Kidney (tissue), 13 donors: ENCODE measurements at regions not wholly inside any gene's neighbourhood (a gene's known extent, or its start where the extent isn't known, plus 50 kb on each side); places are given as distances from the start of the nearest gene placed in this dataset.
A peak's percentile ranks its signal among the peaks of the same experiment; 100 is the strongest.
"Not testable (repeated sequence)": the region's sequence is repeated elsewhere in the genome, so short reads cannot be mapped to it uniquely, and the experiment has no call there.

Source experiments
- DNase-seq, 5 donors: peaks; one replicate each; pipeline ENCODE4 v3.0.0-alpha.2; 2013 to 2020
- FAIRE-seq: peaks from 2 replicates; lab custom pipeline; 2012; peaks lifted over from hg19 to GRCh38; lab: Jason Lieb, UNC
- H3K27ac ChIP-seq, 2 donors: one replicate each; pipeline ENCODE4 v1.7.0; 2013; ENCODE audit warnings: low read depth in 2 of 2, low read length in 2 of 2, inconsistent platforms in 1 of 2
- H3K27me3 ChIP-seq: one replicate; pipeline ENCODE4 v1.7.1; 2013; ENCODE audit warnings: low read length, inconsistent platforms; ENCODE audit not compliant: control insufficient read depth, insufficient read depth
- H3K36me3 ChIP-seq, 3 donors: one replicate each; pipeline versions ENCODE4 v1.7.0 to v1.7.1; 2013; ENCODE audit warnings: low read length in 3 of 3, control low read depth in 1 of 3, inconsistent platforms in 1 of 3; ENCODE audit not compliant: insufficient read depth in 3 of 3, control insufficient read depth in 2 of 3
- H3K4me1 ChIP-seq, 3 donors: one replicate each; pipeline versions ENCODE4 v1.7.0 to v1.7.1; 2013; ENCODE audit warnings: low read length in 3 of 3, inconsistent platforms in 1 of 3, low read depth in 1 of 3; ENCODE audit not compliant: control insufficient read depth in 2 of 3, insufficient read depth in 2 of 3
- H3K4me3 ChIP-seq, 3 donors: one replicate each; pipeline versions ENCODE4 v1.7.0 to v1.8.1; 2013; ENCODE audit warnings: low read length in 3 of 3, control low read depth in 1 of 3, inconsistent platforms in 1 of 3
- H3K9ac ChIP-seq, 3 donors: one replicate each; pipeline versions ENCODE4 v1.7.0 to v1.7.1; 2013; ENCODE audit warnings: low read length in 3 of 3, control low read depth in 1 of 3, inconsistent platforms in 1 of 3
- H3K9me3 ChIP-seq, 3 donors: one replicate each; pipeline versions ENCODE4 v1.7.0 to v1.7.1; 2013; ENCODE audit warnings: low read length in 3 of 3, control low read depth in 1 of 3, inconsistent platforms in 1 of 3; ENCODE audit not compliant: control insufficient read depth in 2 of 3, insufficient read depth in 1 of 3
- intact Hi-C: fragments of 100-400 bp; cut with DNase I; formaldehyde crosslinking; loops from one replicate; pipeline ENCODE4 v1.11.1; 2022
- TF ChIP-seq, protein P1 (sequence below): IDR thresholded peaks from 3 replicates; pipeline ENCODE4 v1.5.1; 2012; ENCODE audit warnings: mild to moderate bottlenecking, moderate library complexity, borderline replicate concordance; ENCODE audit not compliant: insufficient read depth; ENCODE audit errors: extremely low read depth
- donor health status: control.
- donor health status: control.
- donor health status: control.
- donor health status: control.
- donor health status: control.
- donor health status: DM: yes; HTN: yes; CAD: no.
- donor health status: Normal renal cell carcinoma (clear cell type).

DNA sequence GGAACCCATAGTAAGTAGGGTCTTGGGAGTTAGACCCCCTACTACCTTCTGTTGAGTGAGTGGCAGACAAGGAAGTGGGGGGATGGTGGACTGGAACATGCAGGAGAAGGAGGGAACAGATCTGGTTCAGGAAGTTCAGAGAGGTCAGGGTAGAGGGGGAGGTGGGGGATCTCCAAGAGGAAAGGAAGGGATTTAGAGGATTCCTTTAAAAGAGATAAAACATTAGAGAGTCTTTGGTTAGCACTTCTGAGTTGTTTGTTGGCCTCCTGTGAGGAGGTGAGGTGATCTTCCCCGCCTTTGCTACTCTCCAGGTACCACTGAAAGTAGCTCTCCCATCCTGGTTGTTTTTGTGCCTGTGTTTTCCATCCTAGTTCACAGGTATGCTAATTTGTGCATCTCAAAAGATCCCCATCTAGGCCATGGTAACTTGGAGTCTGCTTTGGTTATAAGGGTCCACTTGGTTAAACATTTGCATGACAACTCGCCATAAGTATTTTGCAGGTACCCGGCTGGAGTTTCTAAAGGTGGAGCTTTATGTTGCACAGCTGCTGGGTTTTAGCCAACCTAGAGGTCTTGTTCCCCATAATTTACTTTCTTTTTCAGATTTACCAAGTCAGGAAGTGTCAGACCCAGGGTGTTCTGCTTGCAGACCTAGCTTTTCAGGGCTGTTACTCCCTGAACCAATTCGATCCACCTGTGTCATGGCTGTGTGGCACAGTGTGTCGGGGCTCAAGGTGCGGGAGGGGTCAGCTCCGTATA is 79.3 kb upstream of the SORL1 start:
- no peak overlapping the region for H3K4me3 ChIP-seq
- no peaks in the 10 kb centered on the region for H3K9me3 ChIP-seq
- H3K27me3 ChIP-seq: no peaks in the 10 kb centered on the region
- intact Hi-C loops: no loop called here
- DNase-seq: no peak
- TF ChIP-seq, protein P1, sequence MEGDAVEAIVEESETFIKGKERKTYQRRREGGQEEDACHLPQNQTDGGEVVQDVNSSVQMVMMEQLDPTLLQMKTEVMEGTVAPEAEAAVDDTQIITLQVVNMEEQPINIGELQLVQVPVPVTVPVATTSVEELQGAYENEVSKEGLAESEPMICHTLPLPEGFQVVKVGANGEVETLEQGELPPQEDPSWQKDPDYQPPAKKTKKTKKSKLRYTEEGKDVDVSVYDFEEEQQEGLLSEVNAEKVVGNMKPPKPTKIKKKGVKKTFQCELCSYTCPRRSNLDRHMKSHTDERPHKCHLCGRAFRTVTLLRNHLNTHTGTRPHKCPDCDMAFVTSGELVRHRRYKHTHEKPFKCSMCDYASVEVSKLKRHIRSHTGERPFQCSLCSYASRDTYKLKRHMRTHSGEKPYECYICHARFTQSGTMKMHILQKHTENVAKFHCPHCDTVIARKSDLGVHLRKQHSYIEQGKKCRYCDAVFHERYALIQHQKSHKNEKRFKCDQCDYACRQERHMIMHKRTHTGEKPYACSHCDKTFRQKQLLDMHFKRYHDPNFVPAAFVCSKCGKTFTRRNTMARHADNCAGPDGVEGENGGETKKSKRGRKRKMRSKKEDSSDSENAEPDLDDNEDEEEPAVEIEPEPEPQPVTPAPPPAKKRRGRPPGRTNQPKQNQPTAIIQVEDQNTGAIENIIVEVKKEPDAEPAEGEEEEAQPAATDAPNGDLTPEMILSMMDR: no peak
- peaks cover 0 to 4% (median 3%) of the 10 kb centered on the region in 3 donors for H3K4me1 ChIP-seq
- no peaks in the 10 kb centered on the region for H3K36me3 ChIP-seq
- no peak overlapping the region for H3K9ac ChIP-seq
- no peak for FAIRE-seq
- no peak overlapping the region for H3K27ac ChIP-seq

DNA sequence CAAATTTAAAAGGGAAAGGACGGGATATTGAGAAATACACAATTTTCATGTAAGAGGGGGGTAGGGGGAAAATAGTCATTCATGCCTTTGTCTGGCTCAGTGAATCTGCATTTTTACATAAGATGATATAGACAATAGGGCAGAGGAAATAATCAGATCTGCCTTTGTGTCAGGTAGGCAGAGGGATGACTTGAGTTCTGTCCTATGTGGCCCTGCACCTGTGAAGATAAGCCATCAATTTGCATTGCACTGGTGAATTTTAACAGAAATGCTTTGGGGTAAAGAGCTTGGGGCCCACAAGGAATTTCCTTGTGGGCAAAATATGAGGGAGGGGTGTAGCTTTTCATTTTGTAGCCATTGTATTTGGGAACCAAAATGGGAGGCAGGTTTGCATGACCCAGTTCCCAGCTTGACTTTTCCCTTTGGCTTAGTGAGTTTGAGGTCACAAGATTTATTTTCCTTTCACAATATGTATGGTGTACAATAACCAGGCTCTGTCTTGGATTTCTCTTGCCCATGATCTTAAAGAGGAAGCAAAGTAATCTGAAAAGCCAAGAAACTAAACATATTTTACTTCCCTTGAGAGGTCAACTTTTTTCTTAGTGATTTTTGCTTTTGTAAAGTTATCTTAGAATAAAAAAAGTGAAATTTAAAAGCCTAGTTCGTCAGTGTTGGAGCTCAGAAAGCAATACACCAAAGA is 77.7 kb upstream of the SORL1 start:
- DNase-seq (peak in 1 of 5 donors; percentile 8), FAIRE-seq (no peak)
- intact Hi-C loops: no loop called here
- Histone ChIP-seq H3K27ac (no peak overlapping the region), H3K4me3 (no peak overlapping the region), H3K36me3 (no peaks in the 10 kb centered on the region), H3K9ac (no peak overlapping the region), H3K4me1 (no peaks in the 10 kb centered on the region), H3K27me3 (no peaks in the 10 kb centered on the region), H3K9me3 (no peaks in the 10 kb centered on the region)
- TF ChIP-seq, protein P1: no peak

DNA sequence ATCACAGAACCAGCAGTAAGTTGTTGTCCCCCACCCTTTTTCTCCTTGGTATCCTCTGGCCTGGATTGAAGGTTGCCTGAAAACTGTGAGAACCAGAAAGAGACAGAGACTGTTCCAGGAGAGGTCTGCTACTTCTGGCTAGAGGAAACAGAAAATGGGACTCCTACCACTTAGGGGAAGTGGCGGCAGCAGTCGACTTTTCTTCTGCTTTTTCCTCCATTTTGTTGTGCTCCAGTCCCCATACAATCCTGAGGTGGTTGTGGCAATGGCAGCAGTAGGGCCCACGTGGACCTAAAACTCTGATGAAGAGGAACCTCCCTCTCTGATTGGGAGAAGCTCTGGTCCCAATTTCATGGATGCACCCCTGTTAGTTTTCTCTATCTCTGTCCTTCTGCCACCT is 76.0 kb upstream of the SORL1 start:
- DNase-seq: no peak
- H3K36me3 ChIP-seq: no peaks in the 10 kb centered on the region
- H3K9ac ChIP-seq: no peak overlapping the region
- TF ChIP-seq, protein P1: no peak
- intact Hi-C loops: no loop called here
- no peak overlapping the region for H3K27ac ChIP-seq
- no peaks in the 10 kb centered on the region for H3K4me1 ChIP-seq
- no peaks in the 10 kb centered on the region for H3K9me3 ChIP-seq
- H3K27me3 ChIP-seq: no peaks in the 10 kb centered on the region
- no peak for FAIRE-seq
- H3K4me3 ChIP-seq: no peak overlapping the region

DNA sequence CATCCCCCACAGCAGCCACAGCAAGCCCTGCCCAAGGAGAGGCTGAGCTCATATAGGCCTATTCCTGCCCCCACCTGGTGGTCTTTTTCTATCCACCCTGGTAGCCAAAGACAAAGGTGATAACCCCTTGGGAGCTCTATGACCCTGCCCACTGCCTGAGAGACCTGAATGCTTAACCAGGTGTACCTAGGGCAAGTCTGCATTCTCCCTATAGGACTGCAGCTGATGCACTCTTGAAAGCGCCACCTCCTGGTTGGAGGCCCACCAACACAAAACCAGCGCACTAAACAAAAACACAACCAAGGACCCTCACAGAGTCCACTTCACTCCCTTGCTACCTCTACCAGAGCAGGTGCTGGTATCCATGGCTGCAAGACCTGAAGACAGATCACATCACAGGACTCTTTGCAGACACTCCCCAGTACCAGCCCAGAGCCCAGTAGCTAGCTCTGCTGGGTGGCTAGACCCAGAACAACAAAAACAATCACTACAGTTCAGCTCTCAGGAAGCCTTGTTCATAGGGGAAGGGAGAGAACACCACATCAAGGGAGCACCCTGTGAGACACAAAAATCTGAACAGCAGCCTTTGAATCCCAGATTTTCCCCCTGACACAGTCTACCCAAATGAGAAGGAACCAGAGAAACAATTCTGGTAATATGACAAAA is 72.8 kb upstream of the SORL1 start:
- DNase-seq, H3K4me3 ChIP-seq, H3K9ac ChIP-seq, H3K27me3 ChIP-seq, H3K36me3 ChIP-seq, H3K9me3 ChIP-seq, FAIRE-seq, H3K27ac ChIP-seq, H3K4me1 ChIP-seq, intact Hi-C loops: not testable (repeated sequence)
